ELR (cell line): ENCODE measurements at regions not wholly inside any gene's neighbourhood (a gene's known extent, or its start where the extent isn't known, plus 50 kb on each side); places are given as distances from the start of the nearest gene placed in this dataset.
"Not testable (repeated sequence)": the region's sequence is repeated elsewhere in the genome, so short reads cannot be mapped to it uniquely, and the experiment has no call there.

ENCODE experiments used
- DNase-seq: peaks from one replicate; pipeline ENCODE4 v3.0.0-alpha.2; 2015; ENCODE audit warnings: low read depth

DNA sequence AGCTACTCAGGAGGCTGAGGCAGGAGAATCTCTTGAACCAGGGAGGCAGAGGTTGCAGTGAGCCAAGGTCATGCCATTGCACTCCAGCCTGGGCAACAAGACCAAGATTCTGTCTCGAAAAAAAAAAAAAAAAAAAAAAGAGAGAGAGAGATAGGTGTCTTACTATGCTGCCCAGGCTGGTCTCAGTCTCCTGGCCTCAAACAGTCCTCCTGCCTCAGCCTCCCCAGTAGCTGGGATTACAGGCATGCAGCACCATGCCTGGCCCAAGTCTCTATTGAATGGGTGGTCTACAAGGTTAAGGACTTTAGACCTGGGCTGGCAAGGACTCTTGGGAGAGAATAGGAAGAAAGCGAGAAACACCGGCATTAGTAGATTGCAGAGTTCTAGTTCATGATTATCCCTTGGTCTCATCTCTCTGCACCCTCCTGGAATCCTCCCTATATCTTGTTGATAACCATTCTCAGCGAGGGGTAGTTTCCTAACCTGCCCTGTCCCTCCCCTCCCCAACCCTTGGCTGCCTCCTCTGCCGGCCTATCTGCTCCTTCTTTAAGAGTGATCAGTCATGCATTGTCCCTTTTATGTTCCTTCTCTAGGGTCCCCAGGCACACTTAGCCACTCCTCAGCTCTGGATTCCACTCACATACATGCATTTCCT lies 128.1 kb upstream of the MAP1LC3B2 start:
- DNase-seq: no peak

DNA sequence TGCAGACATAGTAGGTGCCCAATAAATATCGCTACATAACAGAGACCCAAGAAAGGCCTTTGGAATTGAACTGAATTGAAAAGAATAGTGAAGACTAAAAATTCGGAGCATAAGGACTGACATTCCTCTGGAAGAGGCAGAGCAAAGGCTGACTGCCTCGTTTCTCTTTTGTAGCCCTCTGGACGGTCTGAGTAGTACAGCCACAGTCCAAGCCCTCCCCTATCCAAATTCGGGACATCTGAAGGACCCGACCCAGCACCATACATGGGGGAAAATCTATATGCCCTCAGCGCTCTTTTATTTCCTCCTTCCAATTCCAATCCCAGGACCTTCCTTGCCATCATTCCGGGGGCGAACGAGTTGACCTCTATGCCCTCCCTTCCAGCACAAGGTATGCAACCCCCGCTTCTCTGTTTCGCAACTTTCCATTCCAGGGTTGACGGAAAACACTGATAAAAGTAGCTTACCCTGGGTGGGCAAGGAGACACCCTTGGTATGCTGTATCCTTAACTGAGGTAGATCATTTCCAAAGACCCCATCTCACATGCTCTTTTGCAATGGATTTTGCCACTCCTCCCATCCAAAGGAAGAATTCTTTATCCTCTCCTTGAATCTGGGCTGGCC lies 127.4 kb upstream of the MAP1LC3B2 start:
- DNase-seq: no peak

- DNase-seq: no peak
These were observed 126.8 kb upstream of the MAP1LC3B2 start for GRCh38 chr12:116432314-116432750.

GRCh38 chr12:116433249-116433648 lies 125.9 kb upstream of the MAP1LC3B2 start:
- no peak for DNase-seq

GRCh38 chr12:116434155-116435011 lies 124.8 kb upstream of the MAP1LC3B2 start:
- peak; percentile 94 for DNase-seq

DNA sequence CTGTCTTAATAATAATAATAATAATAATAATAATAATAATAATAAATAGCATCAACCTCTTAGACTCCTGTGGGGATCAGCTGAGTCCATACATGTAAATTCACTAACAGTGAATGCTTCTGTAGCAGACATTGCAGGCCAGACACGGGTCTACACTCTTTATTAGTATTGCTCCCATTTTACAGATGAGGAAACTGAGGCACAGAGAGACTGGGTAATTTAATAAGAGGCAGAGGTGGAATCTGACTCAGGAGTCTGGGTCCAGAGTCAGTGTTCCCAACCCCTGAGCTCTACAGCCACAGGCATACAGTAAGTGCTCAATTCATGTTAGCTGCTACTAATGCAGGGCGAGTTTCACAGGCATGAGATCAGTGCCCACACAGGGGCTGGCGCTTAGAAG lies 123.2 kb upstream of the MAP1LC3B2 start:
- DNase-seq: no peak

GRCh38 chr12:116436561-116437249 lies 122.5 kb upstream of the MAP1LC3B2 start:
- DNase-seq: no peak

DNA sequence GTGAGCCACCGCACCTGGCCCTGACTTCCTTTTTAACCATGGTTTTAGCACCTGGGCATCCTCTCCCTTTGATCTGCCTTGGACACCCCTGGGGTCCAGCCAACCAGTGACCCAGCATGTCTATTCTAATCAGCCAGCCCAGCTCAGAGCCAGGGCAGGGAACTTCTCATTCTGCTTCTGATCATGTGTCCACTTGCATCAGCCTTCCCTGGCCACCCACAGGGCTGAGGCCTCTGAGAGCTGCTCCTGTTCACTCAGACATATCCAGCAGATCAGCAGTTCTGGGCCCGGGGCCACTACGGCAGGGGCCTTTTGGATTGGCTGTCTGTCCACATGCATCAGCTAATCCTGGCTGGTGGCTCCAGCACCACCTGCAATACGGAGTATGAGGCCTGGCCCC lies 117.9 kb upstream of the MAP1LC3B2 start:
- no peak for DNase-seq

- no peak for DNase-seq
These were observed 116.9 kb upstream of the MAP1LC3B2 start for GRCh38 chr12:116442304-116442703.

- DNase-seq: no peak
These were observed 116.2 kb upstream of the MAP1LC3B2 start for GRCh38 chr12:116442946-116443345.

GRCh38 chr12:116443821-116444589 lies 115.2 kb upstream of the MAP1LC3B2 start:
- no peak for DNase-seq

- no peak for DNase-seq
These were observed 114.6 kb upstream of the MAP1LC3B2 start for GRCh38 chr12:116444590-116444943.

DNA sequence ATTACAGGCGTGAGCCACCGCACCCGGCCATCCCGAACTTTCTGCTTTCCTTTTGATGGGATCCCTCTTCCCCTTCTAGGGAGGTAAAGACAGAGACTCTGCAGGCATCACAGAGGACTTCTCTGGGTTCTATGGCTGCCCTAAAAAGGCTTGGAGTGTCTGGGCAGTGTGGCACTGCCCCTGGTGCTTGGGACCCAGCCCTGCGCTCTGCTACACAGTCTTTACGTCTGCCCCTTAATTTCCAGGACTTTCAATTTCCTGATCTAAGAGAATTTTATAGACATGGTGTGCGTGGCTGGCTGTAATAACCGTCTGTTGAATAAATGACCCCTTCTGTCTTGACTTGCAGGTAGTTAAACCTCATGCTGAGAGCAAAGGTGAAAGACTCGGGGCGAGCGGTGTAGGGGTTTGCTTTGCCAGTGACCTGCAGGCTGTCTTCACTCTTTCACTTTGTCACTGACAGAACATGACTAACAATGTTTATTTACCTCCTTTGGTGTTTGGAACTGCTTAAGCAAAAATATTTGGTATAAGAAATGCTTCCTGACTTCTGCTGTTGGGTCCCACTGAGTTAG lies 110.9 kb upstream of the MAP1LC3B2 start:
- DNase-seq: no peak

DNA sequence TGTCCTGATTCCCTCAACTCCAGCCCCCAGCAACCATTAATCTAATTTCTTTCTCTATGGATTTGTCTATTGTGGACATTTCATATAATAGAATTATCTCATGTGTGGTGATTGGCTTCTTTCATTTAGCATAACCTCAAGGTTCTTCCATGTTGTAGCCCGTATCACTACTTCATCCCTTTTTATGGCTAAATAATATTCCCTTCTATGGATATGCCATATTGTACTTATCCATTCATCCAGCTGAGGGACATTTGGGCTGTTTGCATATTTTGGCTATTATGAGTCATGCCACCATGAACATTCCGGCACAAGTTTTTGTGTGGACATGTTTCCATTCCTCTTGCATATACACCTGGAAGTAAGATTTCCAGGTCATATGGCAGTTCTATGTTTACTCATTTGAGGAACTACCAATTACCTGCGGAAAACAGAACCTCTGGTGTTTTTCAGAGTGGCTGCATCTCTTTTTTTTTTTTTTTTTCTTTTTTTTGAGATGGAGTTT lies 108.7 kb upstream of the MAP1LC3B2 start:
- DNase-seq: no peak

DNA sequence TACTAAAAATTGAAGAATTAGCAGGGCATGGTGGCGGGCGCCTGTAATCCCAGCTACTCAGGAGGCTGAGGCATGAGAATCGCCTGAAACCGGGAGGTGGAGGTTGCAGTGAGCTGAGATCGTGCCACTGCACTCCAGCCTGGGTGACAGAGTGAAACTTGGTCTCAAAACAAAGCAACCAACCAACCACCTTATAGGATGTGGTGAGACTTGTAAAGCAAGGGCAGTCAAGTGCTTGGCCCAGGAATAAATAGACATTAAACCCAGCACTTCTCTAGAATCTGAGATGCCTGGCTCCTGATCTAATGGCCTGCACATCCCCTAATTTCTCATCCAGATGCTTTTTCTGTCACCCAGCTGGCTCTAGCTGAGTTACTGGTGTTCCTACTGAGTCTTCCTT lies 106.2 kb upstream of the MAP1LC3B2 start:
- not testable (repeated sequence) for DNase-seq

- DNase-seq: no peak
These were observed 105.5 kb upstream of the MAP1LC3B2 start for GRCh38 chr12:116453631-116454030.

- DNase-seq: no peak
These were observed 105.1 kb upstream of the MAP1LC3B2 start for GRCh38 chr12:116454076-116454475.

GRCh38 chr12:116454950-116455447 lies 104.2 kb upstream of the MAP1LC3B2 start:
- DNase-seq: peak; percentile 99

GRCh38 chr12:116455540-116456329 lies 103.4 kb upstream of the MAP1LC3B2 start:
- peak; percentile 96 for DNase-seq
